A549 (cell line): ENCODE measurements at regions not wholly inside any gene's neighbourhood (a gene's known extent, or its start where the extent isn't known, plus 50 kb on each side); places are given as distances from the start of the nearest gene placed in this dataset.

Experiments
- CTCF ChIP-seq: fragments of >200 bp; sonication (Bioruptor Twin); formaldehyde crosslinking; IDR thresholded peaks from 3 replicates; pipeline ENCODE4 v1.5.1; 2016
- REST ChIP-seq: fragments of 200-600 bp; sonication (generic); IDR thresholded peaks from 2 replicates; pipeline ENCODE4 v1.6.1; 2016; ENCODE audit warnings: antibody characterized with exemption, mild to moderate bottlenecking, moderate library complexity
- RFX5 ChIP-seq: fragments of 450-650 bp; IDR thresholded peaks from 2 replicates; pipeline ENCODE4 v1.7.1; 2014; ENCODE audit warnings: antibody characterized with exemption, mild to moderate bottlenecking, moderate library complexity

DNA sequence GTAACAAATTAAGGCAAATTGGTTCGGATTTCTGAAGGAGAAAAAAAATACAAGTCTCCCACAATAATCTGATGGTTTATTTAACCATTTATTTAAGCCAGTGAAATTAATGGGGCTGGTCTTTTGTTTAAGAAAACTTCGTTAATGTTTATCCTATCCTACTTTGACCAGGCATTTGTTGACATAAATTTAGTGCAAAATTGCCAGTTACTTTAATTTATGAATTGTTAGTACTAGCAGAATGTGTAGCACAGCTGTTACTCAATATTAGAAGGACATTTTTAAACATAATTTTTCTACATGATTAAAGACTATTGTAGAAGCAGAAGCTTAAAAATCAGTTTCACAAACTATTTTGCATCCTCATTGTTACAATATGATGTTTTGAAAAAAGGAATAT is 687.6 kb upstream of the PTBP2 start:
- TF ChIP-seq RFX5 (no peak), CTCF (no peak), REST (no peak)
